GM04503 (cell line): ENCODE measurements at regions not wholly inside any gene's neighbourhood (a gene's known extent, or its start where the extent isn't known, plus 50 kb on each side); places are given as distances from the start of the nearest gene placed in this dataset.
"Not testable (repeated sequence)": the region's sequence is repeated elsewhere in the genome, so short reads cannot be mapped to it uniquely, and the experiment has no call there.

ENCODE experiments used
- DNase-seq: peaks from one replicate; pipeline ENCODE4 v3.0.0-alpha.2; 2012; ENCODE audit warnings: low read depth

DNA sequence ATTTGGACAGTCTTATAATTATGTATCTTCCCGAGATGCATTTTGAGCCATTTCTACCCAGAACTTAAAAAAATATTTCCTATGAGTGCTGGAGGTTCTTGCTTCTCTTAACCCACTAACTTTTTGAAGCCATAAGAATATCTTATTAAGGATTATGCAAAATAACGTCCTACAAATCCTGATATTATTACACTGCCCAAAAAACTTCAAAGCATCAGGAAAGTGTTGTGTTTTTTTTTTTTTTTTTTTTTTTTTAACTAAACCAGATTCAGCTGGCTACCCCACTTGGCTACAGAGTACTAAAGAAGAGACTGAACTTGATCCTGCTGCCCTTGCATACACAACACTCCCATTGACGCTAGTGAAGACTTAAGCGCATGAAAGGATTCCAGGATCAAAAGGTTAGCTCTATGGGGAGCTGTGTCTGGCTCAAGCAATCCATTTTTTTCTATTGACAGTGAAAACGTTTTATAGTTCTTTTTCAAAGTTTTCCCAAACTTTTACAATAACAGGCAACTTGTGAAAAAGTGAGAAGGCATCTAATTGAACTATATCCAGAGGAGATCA is 141.4 kb downstream of the KCNRG start:
- no peak for DNase-seq

DNA sequence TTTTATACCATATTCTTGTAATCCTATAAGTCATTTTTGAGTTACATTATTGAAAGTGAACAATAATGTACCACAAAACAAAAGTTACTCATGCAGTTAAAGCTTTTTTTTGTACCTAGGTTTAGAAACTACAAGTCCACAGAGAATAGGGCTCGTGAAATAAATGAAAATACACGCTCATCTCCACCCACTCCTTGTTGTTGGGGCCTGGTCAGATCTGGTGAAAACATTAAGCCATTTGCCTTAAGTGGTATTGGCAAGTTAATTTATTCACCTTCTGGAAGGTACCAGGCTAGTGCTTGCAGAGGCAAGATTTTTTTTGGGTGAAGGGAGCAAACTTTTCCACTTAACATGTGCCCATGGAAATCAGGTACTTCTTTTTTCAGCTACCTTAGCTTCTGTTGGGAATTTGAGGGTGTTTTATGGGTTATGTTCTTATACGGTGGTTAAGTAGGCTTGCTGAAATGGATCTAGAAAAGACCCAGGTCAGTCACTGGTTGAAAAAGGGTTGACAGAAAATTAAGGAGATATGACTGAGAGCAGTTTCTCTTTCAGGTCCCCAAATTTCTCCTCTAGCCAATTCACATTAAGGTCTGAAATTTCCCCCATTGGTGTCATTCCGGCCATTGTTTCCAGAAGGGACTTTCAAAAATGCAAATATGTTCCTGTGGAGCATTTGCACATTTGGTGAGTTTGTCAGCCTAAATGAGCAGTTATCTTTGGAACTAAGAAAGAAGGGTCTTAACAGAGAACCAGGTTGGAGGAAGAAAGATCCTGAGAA is 143.3 kb downstream of the KCNRG start:
- DNase-seq, result no peak

DNA sequence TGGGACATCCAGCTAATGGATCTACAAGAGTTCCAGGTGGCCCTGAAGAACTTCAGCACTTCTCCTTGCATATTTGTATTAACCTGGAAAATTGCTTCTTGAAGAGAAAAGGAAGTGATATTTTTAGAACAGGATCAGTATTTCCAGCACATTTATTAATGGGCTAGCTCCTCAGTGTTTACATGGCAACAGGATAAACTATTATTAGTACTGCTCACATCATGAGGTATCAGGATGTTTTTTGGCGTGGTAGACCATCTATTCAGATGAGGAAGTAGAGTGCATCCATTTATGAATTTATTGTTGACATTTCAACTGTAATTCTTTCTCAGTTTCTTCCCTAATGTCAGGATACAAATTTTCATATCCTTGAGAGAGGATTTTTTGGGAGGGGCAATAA is 144.4 kb downstream of the KCNRG start:
- no peak for DNase-seq

DNA sequence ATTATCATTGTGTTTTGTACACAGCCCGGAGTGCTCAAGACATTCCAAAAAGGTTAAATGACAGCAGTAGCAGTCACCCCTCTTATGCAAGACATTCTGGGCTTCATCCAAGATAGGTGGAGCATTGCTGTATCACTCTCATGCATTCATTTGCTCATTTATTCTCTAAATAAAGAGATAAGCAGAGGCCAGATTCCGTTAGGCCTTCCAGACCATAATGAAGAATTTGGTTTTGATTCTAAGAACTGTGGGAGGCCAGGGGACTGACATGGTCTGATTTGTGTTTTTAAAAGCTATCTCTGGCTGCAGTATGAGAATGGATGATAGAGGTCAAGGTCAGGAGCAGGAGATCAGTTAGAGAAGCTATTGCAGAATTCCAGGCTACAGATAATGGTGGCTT is 145.8 kb downstream of the KCNRG start:
- DNase-seq, result no peak

DNA sequence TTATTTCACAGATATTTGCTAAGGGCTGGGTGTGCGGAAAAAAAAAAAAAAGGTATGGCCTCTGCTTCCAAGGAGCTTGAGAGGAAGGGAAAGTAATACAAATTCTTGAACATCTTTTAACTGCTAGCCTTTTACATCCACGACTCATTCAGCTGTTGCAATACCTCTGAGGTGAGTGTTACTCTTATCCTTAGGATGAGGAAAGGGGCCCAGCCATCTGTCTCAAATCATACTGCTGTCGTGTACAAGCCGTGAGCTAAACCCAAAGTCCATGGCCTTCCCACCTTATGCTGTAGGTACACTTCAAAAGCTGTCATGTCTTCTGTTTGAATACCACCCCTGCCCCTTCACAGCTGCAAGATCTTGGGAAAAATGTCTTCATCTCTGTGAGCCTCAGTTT is 146.8 kb downstream of the KCNRG start:
- DNase-seq, result no peak

DNA sequence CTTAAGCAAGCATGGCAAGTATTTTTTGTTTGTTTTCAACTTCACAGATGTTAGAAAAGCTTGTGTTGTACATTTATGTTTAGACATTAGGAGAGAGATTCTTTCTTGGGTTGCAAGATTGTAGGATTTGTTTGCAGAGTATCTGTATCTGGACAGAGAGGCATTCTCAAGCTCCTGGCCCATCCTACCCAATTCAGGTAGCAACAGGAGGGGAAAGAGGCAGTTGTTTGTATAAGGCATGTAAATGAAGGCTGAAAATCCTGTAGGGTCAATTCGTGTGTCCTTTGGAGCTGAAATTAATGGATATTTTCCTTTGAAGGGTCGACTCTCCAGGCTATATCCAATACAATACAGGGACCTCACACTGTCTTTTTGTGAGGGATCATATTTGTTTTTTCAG is 147.3 kb downstream of the KCNRG start:
- no peak for DNase-seq

DNA sequence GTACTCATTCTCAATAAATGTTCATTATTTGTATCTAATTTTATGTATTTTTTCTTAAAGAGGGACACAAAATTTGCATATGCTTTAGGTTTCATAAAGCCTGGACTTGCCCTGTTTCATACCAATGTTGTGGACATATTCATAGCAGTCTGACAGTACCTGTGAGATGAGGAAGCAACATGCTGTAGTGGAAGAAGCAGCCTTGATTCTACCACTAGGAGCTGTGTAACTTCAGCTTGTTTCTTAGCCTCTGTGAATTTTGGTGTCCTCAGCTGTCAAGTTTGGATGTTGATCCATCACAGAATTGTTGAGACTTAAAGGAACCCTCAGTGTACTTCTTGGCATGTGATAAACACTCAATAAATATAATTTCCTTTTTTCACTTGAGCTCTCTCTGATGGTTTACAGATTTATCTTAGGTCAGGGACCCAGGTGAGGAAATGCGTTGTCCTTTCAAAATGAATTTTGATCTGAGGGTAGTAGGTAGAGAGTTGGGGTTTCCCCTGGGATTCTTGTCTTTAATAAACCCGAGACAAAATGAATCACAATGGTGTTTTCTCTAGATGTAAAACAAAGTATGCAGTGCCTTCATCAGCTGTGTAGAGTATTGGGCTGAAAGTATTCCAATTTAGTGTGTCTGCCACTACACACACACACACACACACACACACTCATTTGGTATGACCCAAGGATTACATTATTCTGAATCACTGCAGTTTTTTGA is 152.1 kb downstream of the KCNRG start:
- no peak for DNase-seq

DNA sequence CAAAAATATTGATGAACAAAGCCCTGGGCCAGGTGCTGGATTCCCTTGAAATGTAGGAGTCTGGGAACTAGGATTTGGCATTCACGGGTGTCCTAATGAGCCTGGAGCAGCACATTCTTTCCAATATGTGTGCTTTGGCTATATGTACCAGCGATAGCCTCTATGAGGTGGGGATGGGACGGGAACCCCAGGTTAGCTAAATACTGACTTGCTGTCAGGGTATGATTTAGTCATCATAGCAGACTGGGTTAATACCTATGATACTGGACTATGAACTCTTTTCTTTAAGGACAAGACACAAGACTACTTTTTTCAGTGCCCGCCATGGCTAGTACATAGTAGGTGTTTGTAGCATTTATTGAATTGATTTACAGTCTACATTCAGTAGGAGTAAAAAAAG is 152.7 kb downstream of the KCNRG start:
- DNase-seq, result no peak

DNA sequence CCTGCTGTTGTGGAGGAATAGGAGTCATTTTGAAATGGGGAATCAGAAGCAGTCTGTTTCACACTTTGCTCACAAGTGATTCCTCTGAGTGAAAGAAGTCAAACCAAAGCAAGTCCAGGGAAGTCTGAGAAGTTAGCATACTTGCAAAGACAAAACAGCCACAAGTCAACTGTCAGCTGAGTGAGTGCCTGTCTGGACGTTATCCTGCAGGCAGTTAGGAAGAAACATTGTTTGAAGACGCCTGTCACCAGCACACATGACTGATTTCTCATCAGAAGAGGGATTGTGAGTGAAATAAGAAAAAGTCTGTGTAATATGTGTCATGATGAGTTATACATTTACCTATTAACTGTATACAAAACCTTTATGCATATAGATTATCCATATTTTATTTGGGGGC is 153.5 kb downstream of the KCNRG start:
- no peak for DNase-seq

DNA sequence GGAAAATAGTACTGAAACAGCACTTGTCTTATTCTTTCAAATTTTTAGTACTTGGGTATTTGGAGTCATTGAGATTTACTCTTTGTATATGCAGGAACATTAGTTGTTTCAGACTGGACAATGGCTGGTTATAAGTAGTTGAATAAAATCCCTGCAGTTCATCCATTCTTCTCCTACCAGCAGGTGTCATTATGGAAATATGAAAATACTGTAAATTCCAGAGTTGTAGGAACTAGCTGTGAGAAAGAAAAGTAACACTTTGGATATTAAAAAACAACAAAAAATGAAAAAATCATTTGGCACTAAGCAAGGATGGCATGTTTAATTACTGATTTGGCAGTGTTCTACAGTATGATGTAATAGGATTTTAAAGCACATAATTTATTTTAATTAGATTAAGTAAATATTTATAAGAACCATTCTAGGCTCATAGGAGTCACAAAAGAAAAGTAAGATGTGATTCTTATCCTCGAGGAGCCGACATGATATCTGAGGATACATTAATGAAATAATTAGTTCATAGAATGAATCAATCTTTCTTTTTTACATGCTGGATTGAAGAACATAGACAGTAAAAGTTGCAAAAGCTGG is 155.3 kb downstream of the KCNRG start:
- DNase-seq, result no peak

DNA sequence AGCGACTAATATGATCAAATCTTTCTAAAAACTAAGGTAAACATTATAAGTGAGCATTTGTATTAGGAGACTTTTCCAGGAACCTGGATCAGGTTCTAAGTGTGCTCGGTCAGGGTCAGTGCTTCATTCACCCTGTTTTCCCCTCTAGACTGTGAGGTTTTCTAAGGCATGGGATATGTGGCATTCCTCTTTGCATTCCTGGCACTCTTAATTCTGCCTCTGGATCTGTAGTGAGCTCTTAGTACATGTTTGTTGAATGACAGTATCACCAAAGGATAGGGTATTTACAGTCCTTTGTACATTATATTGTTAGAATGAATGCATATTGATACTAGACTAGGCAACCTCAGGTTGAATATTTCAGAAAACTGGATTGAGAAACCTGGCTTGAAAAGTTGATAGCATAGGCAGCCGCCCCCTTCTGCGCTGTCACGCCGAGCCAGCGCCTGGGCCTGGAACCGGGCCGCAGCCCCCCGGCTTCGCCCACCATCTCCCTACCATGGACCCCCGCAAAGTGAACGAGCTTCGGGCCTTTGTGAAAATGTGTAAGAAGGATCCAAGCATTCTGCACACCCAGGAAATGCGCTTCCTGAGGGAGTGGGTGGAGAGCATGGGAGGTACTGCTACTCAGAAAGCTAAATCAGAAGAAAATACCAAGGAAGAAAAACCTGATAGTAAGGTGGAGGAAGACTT is 156.5 kb downstream of the KCNRG start:
- DNase-seq, result no peak

DNA sequence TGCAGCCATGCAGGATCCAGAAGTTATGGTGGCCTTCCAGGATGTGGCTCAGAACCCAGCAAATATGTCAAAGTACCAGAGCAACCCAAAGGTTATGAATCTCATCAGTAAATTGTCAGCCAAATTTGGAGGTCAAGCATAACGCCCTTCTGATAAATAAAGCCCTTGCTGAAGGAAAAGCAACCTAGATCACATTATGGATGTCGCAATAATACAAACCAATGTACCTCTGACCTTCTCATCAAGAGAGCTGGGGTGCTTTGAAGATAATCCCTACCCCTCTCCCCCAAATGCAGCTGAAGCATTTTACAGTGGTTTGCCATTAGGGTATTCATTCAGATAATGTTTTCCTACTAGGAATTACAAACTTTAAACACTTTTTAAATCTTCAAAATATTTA is 157.8 kb downstream of the KCNRG start:
- DNase-seq, result not testable (repeated sequence)

DNA sequence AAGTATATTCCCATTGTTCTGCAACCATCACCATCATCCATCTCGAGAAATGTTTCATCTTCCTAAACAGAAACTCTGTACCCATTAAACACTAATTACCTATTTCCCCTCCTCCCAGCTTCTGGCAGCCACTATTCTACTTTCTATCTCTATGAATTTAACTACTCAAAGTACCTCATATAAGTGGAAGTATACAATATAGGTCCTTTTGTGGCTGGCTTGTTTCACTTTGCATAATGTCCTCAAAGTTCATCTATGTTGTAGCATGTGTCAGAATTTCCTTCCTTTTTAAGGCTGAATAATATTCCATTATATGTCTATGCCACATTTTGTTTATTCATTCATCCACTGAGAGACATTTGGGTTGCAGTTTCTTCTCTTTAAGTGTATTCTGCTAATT is 159.4 kb downstream of the KCNRG start:
- DNase-seq, result no peak

DNA sequence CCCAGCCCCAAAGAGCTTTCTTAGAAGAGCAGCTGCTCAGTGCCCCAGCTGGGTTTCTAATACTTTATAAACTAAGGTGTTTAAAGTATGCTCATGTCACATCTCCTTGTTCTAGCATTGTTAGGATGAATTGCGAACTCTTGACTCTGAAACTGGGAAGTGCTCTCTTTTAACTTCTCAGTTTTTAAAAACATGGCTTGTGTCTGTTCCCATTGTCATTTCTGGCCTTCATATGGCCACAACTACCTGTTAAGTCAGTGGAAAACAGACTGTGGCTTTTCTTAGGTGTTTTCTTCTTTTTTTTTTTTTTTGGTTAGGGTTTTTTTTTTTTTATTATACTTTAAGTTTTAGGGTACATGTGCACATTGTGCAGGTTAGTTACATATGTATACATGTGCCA is 164.7 kb downstream of the KCNRG start:
- DNase-seq, result no peak

DNA sequence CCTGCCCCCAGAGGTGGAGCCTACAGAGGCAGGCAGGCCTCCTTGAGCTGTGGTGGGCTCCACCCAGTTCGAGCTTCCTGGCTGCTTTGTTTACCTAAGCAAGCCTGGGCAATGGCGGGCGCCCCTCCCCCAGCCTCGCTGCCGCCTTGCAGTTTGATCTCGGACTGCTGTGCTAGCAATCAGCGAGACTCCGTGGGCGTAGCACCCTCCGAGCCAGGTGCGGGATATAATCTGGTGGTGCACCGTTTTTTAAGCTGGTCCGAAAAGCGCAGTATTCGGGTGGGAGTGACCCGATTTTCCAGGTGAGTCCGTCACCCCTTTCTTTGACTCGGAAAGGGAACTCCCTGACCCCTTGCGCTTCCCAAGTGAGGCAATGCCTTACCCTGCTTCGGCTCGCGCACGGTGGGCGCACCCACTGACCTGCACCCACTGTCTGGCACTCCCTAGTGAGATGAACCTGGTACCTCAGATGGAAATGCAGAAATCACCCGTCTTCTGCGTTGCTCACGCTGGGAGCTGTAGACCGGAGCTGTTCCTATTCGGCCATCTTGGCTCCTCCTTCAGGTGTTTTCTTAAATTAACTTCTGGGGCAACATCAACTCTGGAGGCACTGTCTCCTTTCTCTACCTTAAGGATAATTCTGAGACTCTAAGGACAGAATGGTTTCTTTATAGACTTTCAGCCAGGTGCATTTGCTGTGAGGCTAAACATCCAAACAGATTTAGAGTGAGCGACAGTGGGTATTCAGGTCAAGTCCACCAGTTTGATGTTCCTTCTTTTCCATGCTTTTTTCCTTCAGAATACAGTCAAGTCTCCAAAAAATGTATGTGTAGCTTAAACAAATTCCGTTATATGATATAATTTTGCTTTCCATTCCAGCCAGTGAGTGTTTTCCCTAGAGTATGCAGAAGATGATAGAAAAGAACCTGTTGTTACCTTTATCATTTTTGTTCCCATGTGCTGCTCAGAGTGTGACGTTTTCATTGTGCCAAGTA is 170.8 kb downstream of the KCNRG start:
- not testable (repeated sequence) for DNase-seq

DNA sequence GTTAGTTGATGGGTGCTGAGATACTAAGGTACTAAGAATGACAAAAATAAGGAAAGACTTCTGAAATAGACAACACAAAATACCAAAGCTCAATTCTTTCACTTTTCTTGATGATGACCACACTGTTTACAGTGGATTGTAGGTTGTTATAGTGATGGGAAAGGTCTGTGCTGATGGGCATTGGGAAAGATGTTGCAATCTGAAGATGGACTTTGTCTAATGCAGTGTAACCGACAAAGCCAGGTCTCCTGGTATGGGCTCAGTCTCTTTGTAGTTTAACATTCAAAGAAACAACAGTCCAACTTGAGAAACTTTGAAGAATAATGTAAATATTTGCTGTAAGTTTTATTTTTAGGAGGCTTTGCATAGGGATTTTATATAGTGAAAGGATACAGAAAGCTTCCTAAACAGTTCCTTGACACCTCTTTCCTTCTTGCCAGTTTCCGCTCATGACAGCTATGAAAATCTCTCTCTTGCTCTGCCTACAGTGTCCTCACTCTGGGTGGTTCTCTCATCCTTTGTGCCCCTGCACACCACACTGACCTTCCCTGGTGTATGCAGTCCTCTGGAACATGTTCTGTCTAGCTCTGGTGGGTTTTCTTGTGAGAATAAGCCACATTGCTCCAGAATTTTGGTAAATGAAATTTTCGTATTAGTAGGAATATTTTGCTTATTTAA is 172.2 kb downstream of the KCNRG start:
- no peak for DNase-seq

DNA sequence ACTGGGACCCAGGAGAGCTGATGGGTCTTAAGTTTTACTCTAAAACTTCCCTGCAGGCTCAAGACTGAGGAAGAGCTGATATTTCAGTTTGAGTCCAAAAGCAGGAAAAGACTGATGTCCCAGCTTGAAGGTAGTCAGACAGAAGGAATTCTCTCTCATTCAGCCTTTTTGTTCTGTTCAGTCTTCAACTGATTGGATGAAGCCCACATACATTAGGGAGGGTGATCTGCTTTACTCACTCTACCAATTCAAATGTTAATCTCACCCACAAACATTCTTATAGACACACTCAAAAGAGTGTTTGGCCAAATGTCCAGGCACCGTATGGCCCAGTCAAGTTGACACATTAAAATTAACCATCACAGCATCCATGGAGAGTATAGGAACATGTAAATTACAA is 173.5 kb downstream of the KCNRG start:
- no peak for DNase-seq

DNA sequence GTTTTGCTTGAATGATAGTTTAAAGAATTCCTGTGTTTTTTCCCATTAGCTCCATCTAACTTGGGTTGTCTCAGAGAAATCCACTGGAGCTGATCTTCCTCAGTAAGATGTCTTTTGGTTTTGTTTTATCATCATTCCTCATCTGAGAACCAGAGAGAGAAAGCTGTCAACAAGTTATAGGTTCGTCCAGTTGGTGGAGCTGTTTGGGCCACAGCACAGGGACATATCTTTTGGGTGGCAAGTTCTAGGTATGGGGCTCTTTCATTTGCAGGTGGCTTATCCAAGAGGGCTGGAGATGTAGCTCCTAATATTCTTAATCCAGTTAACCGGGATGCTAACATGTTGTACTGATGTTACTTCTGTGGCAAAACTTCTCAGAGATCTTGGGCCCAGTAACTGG is 174.2 kb downstream of the KCNRG start:
- no peak for DNase-seq

DNA sequence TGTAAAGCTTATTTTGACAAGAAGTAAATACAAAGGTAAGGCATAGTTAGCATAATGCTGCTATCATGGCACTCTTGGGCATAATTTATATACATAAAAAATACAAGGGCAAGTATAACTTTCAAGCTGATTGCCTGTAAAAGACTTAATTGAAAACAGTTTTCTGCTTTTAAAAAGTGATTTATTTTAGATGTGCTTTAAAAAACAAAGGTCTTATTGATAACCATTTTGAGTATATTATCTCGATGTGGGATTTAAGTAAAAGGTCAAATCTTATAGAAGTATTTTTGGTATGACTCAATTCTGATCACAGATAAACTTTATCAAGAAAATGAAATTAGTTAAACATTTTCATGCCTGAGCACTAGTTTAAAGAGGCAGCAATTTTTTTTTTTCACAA is 175.8 kb downstream of the KCNRG start:
- no peak for DNase-seq

DNA sequence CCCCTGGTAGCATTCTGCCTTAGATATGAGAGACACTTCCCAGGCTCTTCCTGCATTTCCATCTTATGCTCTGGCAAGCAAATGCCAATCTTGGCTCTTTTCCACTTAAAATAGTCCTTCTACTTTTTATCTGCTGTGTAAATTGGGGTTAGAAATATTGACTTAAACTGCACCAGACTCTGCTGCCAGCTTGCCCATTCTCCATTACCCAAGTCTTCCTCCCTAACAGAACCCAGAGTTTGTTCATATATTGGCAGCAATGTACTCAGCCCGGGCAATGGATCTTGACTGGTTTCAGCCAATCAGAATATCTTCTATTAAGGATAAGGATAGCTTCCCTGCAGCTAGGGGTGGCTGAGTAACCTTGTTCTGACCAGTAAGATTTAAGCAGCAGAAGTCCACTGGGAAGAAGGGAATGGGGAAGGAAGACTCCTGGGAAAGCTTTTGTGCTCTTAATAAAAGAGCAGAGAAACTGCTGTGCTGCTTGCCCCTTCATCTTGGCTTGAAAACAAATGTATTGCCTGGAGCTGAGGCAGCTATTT is 177.1 kb downstream of the KCNRG start:
- DNase-seq, result no peak
